Activated CD4-positive, CD25-positive, alpha-beta regulatory T cell (primary cell): ENCODE measurements at regions not wholly inside any gene's neighbourhood (a gene's known extent, or its start where the extent isn't known, plus 50 kb on each side); places are given as distances from the start of the nearest gene placed in this dataset.

Experiments used
- DNase-seq, 4 experiments: peaks; one replicate each; lab custom pipeline; 2025; lab: John Stamatoyannopoulos, UW

GRCh38 chr9:113646946-113647914 is 183.7 kb downstream of the RGS3 start:
- DNase-seq: no peak

- DNase-seq: no peak
These were observed 184.5 kb downstream of the RGS3 start for GRCh38 chr9:113648048-113648447.

GRCh38 chr9:113648586-113648985 is 185.1 kb downstream of the RGS3 start:
- DNase-seq: no peak

GRCh38 chr9:113649054-113649453 is 185.5 kb downstream of the RGS3 start:
- DNase-seq: no peak

GRCh38 chr9:113649855-113650206 is 186.3 kb downstream of the RGS3 start:
- no peak for DNase-seq

GRCh38 chr9:113650207-113651131 is 186.9 kb downstream of the RGS3 start:
- no peak for DNase-seq

- DNase-seq: no peak
These were observed 188.4 kb downstream of the RGS3 start for GRCh38 chr9:113651896-113652295.

- DNase-seq: no peak
These were observed 189.0 kb downstream of the RGS3 start for GRCh38 chr9:113652355-113653152.

- DNase-seq: no peak
These were observed 190.4 kb downstream of the RGS3 start for GRCh38 chr9:113653746-113654604.

- DNase-seq: no peak
These were observed 191.3 kb downstream of the RGS3 start for GRCh38 chr9:113654605-113655428.

- no peak for DNase-seq
These were observed 193.5 kb downstream of the RGS3 start for GRCh38 chr9:113656771-113657670.

- peak; percentile 36 to 74 (median 56) for DNase-seq
These were observed 194.4 kb downstream of the RGS3 start for GRCh38 chr9:113657765-113658544.

GRCh38 chr9:113658545-113658895 is 195.0 kb downstream of the RGS3 start:
- DNase-seq: no peak

GRCh38 chr9:113659039-113659438 is 195.5 kb downstream of the RGS3 start:
- DNase-seq: no peak

- no peak for DNase-seq
These were observed 196.2 kb downstream of the RGS3 start for GRCh38 chr9:113659740-113660139.

GRCh38 chr9:113660196-113660595 is 196.7 kb downstream of the RGS3 start:
- no peak for DNase-seq

GRCh38 chr9:113661074-113661473 is 197.5 kb downstream of the RGS3 start:
- DNase-seq: no peak

- DNase-seq: no peak
These were observed 200.8 kb downstream of the RGS3 start for GRCh38 chr9:113664181-113664875.
